ENCODE measurements at regions not wholly inside any gene's neighbourhood (a gene's known extent, or its start where the extent isn't known, plus 50 kb on each side); places are given as distances from the start of the nearest gene placed in this dataset.

DNA sequence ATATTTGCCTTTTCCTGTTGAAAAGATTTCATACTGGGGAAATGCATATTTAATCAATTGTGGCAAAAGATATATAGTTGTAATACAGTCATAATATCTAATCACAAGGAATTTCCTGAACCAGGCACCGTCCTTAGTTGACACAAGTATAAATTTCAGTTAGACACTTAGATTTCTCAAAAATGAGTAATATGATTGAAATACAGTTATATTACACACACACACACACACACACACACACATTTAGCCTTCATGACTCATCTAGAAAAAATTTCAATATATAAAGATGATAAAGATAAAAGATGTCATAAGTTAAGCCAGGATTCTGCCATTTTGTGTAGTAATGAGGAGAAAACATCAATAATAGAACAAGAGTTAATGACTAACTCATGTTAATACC is 258.4 kb upstream of the ZNF804A start:
- no peak for TF ChIP-seq CTCF (IDR thresholded peaks at IDR 0.05)
- no peak for TF ChIP-seq EP300 (IDR thresholded peaks at IDR 0.05)

Measured in suprapubic skin (tissue), 3 donors.